IMR-90 (cell line): ENCODE measurements at regions not wholly inside any gene's neighbourhood (a gene's known extent, or its start where the extent isn't known, plus 50 kb on each side); places are given as distances from the start of the nearest gene placed in this dataset.

ENCODE experiments used
- ATAC-seq: fragments of 200-7000 bp; cut with Tn5 transposase; 2 replicates; pipeline ENCODE4 v1.9.1; 2020; ENCODE audit warnings: low read depth, mild to moderate bottlenecking, moderate library complexity
- BruUV-seq: library from RNA; stranded (reverse); fragments of 400-500 nt; replicated peaks from 2 replicates; lab custom pipeline; 2021; lab: Mats Ljungman, UMichigan
- CTCF ChIA-PET: fragments of 300-600 bp; formaldehyde crosslinking; extraction: SDS; loops from one replicate; lab custom pipeline; 2021; ENCODE audit warnings: antibody characterized with exemption; lab: Yijun Ruan, JAX
- POLR2A ChIA-PET: fragments of 300-600 bp; sonication (Branson Sonifier 250); formaldehyde crosslinking; loops from one replicate; lab custom pipeline; 2022; ENCODE audit warnings: antibody characterized with exemption; ENCODE audit not compliant: unreplicated experiment; lab: Charles Lee
- DNase-seq: peaks from one replicate; pipeline ENCODE4 v3.0.0; 2013
- H2AFZ ChIP-seq: replicated peaks from 2 replicates; pipeline ENCODE3; 2013; ENCODE audit warnings: low read length, mild to moderate bottlenecking; ENCODE audit not compliant: poor library complexity
- H2AK5ac ChIP-seq: 2 replicates; pipeline ENCODE4 v1.6.1; 2013; ENCODE audit warnings: low read depth, low read length, inconsistent platforms
- H2AK9ac ChIP-seq: replicated peaks from 2 replicates; pipeline ENCODE3; 2013; ENCODE audit warnings: mild to moderate bottlenecking, low read depth, low read length, moderate library complexity; ENCODE audit not compliant: poor library complexity
- H2BK120ac ChIP-seq: 2 replicates; pipeline ENCODE4 v1.6.1; 2013; ENCODE audit warnings: low read depth, low read length, inconsistent platforms
- H2BK15ac ChIP-seq: 3 replicates; pipeline ENCODE4 v1.6.1; 2013; ENCODE audit warnings: low read depth, low read length, inconsistent platforms
- H2BK20ac ChIP-seq: 2 replicates; pipeline ENCODE4 v1.6.1; 2013; ENCODE audit warnings: low read depth, mild to moderate bottlenecking, inconsistent platforms, low read length, moderate library complexity
- H2BK5ac ChIP-seq: 2 replicates; pipeline ENCODE4 v1.6.1; 2013; ENCODE audit warnings: mild to moderate bottlenecking, low read depth, low read length, inconsistent platforms; ENCODE audit not compliant: poor library complexity, severe bottlenecking
- H3K14ac ChIP-seq: replicated peaks from 2 replicates; pipeline ENCODE4 v1.6.1; 2013; ENCODE audit warnings: low read depth, low read length, inconsistent platforms
- H3K18ac ChIP-seq: 2 replicates; pipeline ENCODE4 v1.6.1; 2013; ENCODE audit warnings: low read depth, low read length, control low read depth
- H3K23ac ChIP-seq: 2 replicates; pipeline ENCODE4 v1.6.1; 2013; ENCODE audit warnings: low read depth, low read length, inconsistent platforms
- H3K27ac ChIP-seq: 2 replicates; pipeline ENCODE4 v1.5.1; 2013; ENCODE audit warnings: mild to moderate bottlenecking, control low read depth, low read length; ENCODE audit not compliant: insufficient read depth
- H3K27me3 ChIP-seq: 2 replicates; pipeline ENCODE4 v1.6.1; 2013; ENCODE audit warnings: low read length; ENCODE audit not compliant: control insufficient read depth, insufficient read depth
- H3K36me3 ChIP-seq: 2 replicates; pipeline ENCODE4 v1.6.1; 2013; ENCODE audit warnings: low read length, mixed read lengths; ENCODE audit not compliant: control insufficient read depth, insufficient read depth
- H3K4ac ChIP-seq: 2 replicates; pipeline ENCODE4 v1.6.1; 2013; ENCODE audit warnings: low read depth, low read length, inconsistent platforms
- H3K4me1 ChIP-seq: 2 replicates; pipeline ENCODE4 v1.6.1; 2013; ENCODE audit warnings: low read length, mixed read lengths; ENCODE audit not compliant: control insufficient read depth, insufficient read depth
- H3K4me2 ChIP-seq: 2 replicates; pipeline ENCODE4 v1.6.1; 2013; ENCODE audit warnings: low read depth, mild to moderate bottlenecking, control low read depth, low read length, moderate library complexity
- H3K4me3 ChIP-seq: 2 replicates; pipeline ENCODE4 v1.5.1; 2013; ENCODE audit warnings: low read depth, mild to moderate bottlenecking, control low read depth, low read length, moderate library complexity; ENCODE audit not compliant: insufficient read depth
- H3K56ac ChIP-seq: 2 replicates; pipeline ENCODE4 v1.6.1; 2013; ENCODE audit warnings: low read length, inconsistent platforms; ENCODE audit not compliant: insufficient read depth; ENCODE audit errors: extremely low read depth
- H3K79me1 ChIP-seq, 2 experiments: 2 replicates each; pipeline ENCODE4 v1.6.1; 2013; ENCODE audit warnings: low read length in 2 of 2, inconsistent platforms in 1 of 2, low read depth in 1 of 2
- H3K9ac ChIP-seq: 2 replicates; pipeline ENCODE4 v1.6.1; 2013; ENCODE audit warnings: low read depth, low read length, control low read depth
- H3K9me1 ChIP-seq: 2 replicates; pipeline ENCODE4 v1.6.1; 2013; ENCODE audit warnings: low read length, inconsistent platforms; ENCODE audit not compliant: insufficient read depth
- H3K9me3 ChIP-seq: 2 replicates; pipeline ENCODE4 v1.6.1; 2013; ENCODE audit warnings: low read length; ENCODE audit not compliant: control insufficient read depth, insufficient read depth
- H4K20me1 ChIP-seq: 2 replicates; pipeline ENCODE4 v1.6.1; 2013; ENCODE audit warnings: low read length, inconsistent platforms; ENCODE audit not compliant: insufficient read depth
- H4K5ac ChIP-seq: 2 replicates; pipeline ENCODE4 v1.6.1; 2013; ENCODE audit warnings: mild to moderate bottlenecking, low read depth, low read length, control low read depth
- H4K8ac ChIP-seq, 2 experiments: 2 replicates each; pipeline ENCODE4 v1.6.1; 2013; ENCODE audit warnings: low read depth in 2 of 2, low read length in 2 of 2, control low read depth in 1 of 2, inconsistent platforms in 1 of 2
- H4K91ac ChIP-seq: 2 replicates; pipeline ENCODE4 v1.6.1; 2013; ENCODE audit warnings: low read depth, low read length, inconsistent platforms; ENCODE audit not compliant: insufficient read depth
- BHLHE40 ChIP-seq: fragments of 150-350 bp; IDR thresholded peaks from 2 replicates; pipeline ENCODE4 v1.6.1; 2016; ENCODE audit warnings: mild to moderate bottlenecking, low read depth, low read length
- CEBPB ChIP-seq: IDR thresholded peaks from 2 replicates; pipeline ENCODE4 v1.6.1; 2012; ENCODE audit warnings: low read depth, low read length, improper control_type of control experiment
- CHD1 ChIP-seq: IDR thresholded peaks from 2 replicates; pipeline ENCODE4 v1.6.1; 2012; ENCODE audit warnings: low read depth, low read length, improper control_type of control experiment
- ELK1 ChIP-seq: fragments of 150-350 bp; IDR thresholded peaks from 2 replicates; pipeline ENCODE4 v1.6.1; 2016; ENCODE audit warnings: low read depth, mild to moderate bottlenecking, low read length, moderate library complexity, borderline replicate concordance
- FOS ChIP-seq: fragments of 150-350 bp; IDR thresholded peaks from 2 replicates; pipeline ENCODE4 v1.6.1; 2016; ENCODE audit warnings: low read depth, low read length
- MAFK ChIP-seq: IDR thresholded peaks from 2 replicates; pipeline ENCODE4 v1.6.1; 2012; ENCODE audit warnings: low read depth, low read length, improper control_type of control experiment
- MAZ ChIP-seq: IDR thresholded peaks from 2 replicates; pipeline ENCODE4 v1.6.1; 2012; ENCODE audit warnings: low read depth, mild to moderate bottlenecking, low read length, improper control_type of control experiment, moderate library complexity, borderline replicate concordance
- MXI1 ChIP-seq: IDR thresholded peaks from 2 replicates; pipeline ENCODE4 v1.6.1; 2012; ENCODE audit warnings: low read depth, mild to moderate bottlenecking, low read length, moderate library complexity, borderline replicate concordance
- NFE2L2 ChIP-seq: fragments of 150-350 bp; IDR thresholded peaks from 2 replicates; pipeline ENCODE4 v1.6.1; 2016; ENCODE audit warnings: low read depth, mild to moderate bottlenecking, low read length
- POLR2A ChIP-seq: IDR thresholded peaks from 2 replicates; pipeline ENCODE4 v1.6.1; 2012; ENCODE audit warnings: mild to moderate bottlenecking, low read depth, low read length
- RAD21 ChIP-seq: IDR thresholded peaks from 2 replicates; pipeline ENCODE4 v1.6.1; 2012; ENCODE audit warnings: low read length, improper control_type of control experiment
- RCOR1 ChIP-seq: IDR thresholded peaks from 2 replicates; pipeline ENCODE4 v1.6.1; 2012; ENCODE audit warnings: mild to moderate bottlenecking, low read length, improper control_type of control experiment; ENCODE audit not compliant: insufficient replicate concordance
- RFX5 ChIP-seq: IDR thresholded peaks from 2 replicates; pipeline ENCODE4 v1.8.0; 2012; ENCODE audit warnings: low read depth, mild to moderate bottlenecking, low read length, moderate library complexity
- SMC3 ChIP-seq: fragments of 150-350 bp; IDR thresholded peaks from 2 replicates; pipeline ENCODE4 v1.6.1; 2016; ENCODE audit warnings: low read depth, mild to moderate bottlenecking, antibody characterized with exemption, low read length, moderate library complexity
- USF2 ChIP-seq: fragments of 150-350 bp; IDR thresholded peaks from 2 replicates; pipeline ENCODE4 v1.6.1; 2017; ENCODE audit warnings: mild to moderate bottlenecking, antibody characterized with exemption, low read length, low read depth
- WGBS, 2 experiments: methylation state at CpG; one replicate each; pipeline versions ENCODE4 v1.1.5 to v1.1.7; 2013; ENCODE audit warnings: missing lambda C conversion rate in 2 of 2; ENCODE audit not compliant: insufficient read length in 1 of 2; ENCODE audit errors: extremely low coverage in 2 of 2; 5-methylcytosine and 5-hydroxymethylcytosine counted together
- dilution Hi-C: fragments of 300-500 bp; cut with HindIII; formaldehyde crosslinking; loops from one replicate; pipeline ENCODE4 v1.14.3; 2018; ENCODE audit warnings: low sequenced_read_pairs; ENCODE audit not compliant: unreplicated experiment
- in situ Hi-C: fragments of 300-500 bp; cut with MboI; formaldehyde crosslinking; loops from 3 replicates; pipeline ENCODE4 v1.14.3; 2019; ENCODE audit warnings: low sequenced_read_pairs, inconsistent platforms, mixed read lengths
- intact Hi-C: fragments of 100-400 bp; cut with micrococcal nuclease; formaldehyde crosslinking; loops from 2 replicates; pipeline ENCODE4 v1.10.0; 2022
- TF ChIP-seq, protein P1 (sequence below): conservative IDR thresholded peaks from 2 replicates; pipeline ENCODE4 v1.5.1; 2012; ENCODE audit warnings: mild to moderate bottlenecking, low read depth, low read length, improper control_type of control experiment

- H2BK15ac ChIP-seq = no peak overlapping the region
- H3K9ac ChIP-seq = no peak overlapping the region
- ATAC-seq (no peak), DNase-seq (no peak)
- H3K4me1 ChIP-seq = no peaks in the 10 kb centered on the region
- no peak overlapping the region for H2BK5ac ChIP-seq
- no peaks in the 10 kb centered on the region for H4K20me1 ChIP-seq
- POLR2A ChIA-PET = no interaction called here
- H3K18ac ChIP-seq = no peak overlapping the region
- H4K91ac ChIP-seq = no peak overlapping the region
- no peak overlapping the region for H3K14ac ChIP-seq
- H3K79me1 ChIP-seq = no peaks in the 10 kb centered on the region
- no peak overlapping the region for H4K5ac ChIP-seq
- H3K27me3 ChIP-seq = no peaks in the 10 kb centered on the region
- no peak overlapping the region for H3K4ac ChIP-seq
- in situ Hi-C loops (no loop called here), intact Hi-C loops (no loop called here), dilution Hi-C loops (no loop called here)
- BruUV-seq = no TSS peak
- H3K27ac ChIP-seq = no peak overlapping the region
- H2AK9ac ChIP-seq = no peak overlapping the region
- H4K8ac ChIP-seq = no peak overlapping the region
- no peak overlapping the region for H2BK20ac ChIP-seq
- H2BK120ac ChIP-seq = no peak overlapping the region
- no peak overlapping the region for H2AFZ ChIP-seq
- TF ChIP-seq, protein P1, sequence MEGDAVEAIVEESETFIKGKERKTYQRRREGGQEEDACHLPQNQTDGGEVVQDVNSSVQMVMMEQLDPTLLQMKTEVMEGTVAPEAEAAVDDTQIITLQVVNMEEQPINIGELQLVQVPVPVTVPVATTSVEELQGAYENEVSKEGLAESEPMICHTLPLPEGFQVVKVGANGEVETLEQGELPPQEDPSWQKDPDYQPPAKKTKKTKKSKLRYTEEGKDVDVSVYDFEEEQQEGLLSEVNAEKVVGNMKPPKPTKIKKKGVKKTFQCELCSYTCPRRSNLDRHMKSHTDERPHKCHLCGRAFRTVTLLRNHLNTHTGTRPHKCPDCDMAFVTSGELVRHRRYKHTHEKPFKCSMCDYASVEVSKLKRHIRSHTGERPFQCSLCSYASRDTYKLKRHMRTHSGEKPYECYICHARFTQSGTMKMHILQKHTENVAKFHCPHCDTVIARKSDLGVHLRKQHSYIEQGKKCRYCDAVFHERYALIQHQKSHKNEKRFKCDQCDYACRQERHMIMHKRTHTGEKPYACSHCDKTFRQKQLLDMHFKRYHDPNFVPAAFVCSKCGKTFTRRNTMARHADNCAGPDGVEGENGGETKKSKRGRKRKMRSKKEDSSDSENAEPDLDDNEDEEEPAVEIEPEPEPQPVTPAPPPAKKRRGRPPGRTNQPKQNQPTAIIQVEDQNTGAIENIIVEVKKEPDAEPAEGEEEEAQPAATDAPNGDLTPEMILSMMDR = no peak
- TF ChIP-seq MAZ (no peak), MXI1 (no peak), RCOR1 (no peak), CEBPB (no peak), ELK1 (no peak), CHD1 (no peak), USF2 (no peak), RAD21 (no peak), NFE2L2 (no peak), FOS (no peak), BHLHE40 (no peak), MAFK (no peak), RFX5 (no peak), POLR2A (no peak), SMC3 (no peak)
- H3K9me3 ChIP-seq = no peaks in the 10 kb centered on the region
- H3K23ac ChIP-seq = no peak overlapping the region
- H3K4me3 ChIP-seq = no peak overlapping the region
- no peak overlapping the region for H3K4me2 ChIP-seq
- H3K9me1 ChIP-seq = no peaks in the 10 kb centered on the region
- no CpG with 5 or more reads among the region's 1 CpG for WGBS, 2 experiments
- no peak overlapping the region for H3K56ac ChIP-seq
- H3K36me3 ChIP-seq = no peaks in the 10 kb centered on the region
- no peak overlapping the region for H2AK5ac ChIP-seq
- CTCF ChIA-PET = interaction anchor here (0.6 kb wide), 1 partner anchor 1390 kb away, joined by 3 read pairs; no protein-coding TSS in a partner anchor
Measured at GRCh38 chr1:168960114-168960513, 146.4 kb upstream of the ATP1B1 start.
